CMK (cell line): ENCODE measurements at regions not wholly inside any gene's neighbourhood (a gene's known extent, or its start where the extent isn't known, plus 50 kb on each side); places are given as distances from the start of the nearest gene placed in this dataset.

Experiments
- DNase-seq: peaks from one replicate; pipeline ENCODE4 v3.0.0-alpha.2; 2010; ENCODE audit warnings: low read depth

DNA sequence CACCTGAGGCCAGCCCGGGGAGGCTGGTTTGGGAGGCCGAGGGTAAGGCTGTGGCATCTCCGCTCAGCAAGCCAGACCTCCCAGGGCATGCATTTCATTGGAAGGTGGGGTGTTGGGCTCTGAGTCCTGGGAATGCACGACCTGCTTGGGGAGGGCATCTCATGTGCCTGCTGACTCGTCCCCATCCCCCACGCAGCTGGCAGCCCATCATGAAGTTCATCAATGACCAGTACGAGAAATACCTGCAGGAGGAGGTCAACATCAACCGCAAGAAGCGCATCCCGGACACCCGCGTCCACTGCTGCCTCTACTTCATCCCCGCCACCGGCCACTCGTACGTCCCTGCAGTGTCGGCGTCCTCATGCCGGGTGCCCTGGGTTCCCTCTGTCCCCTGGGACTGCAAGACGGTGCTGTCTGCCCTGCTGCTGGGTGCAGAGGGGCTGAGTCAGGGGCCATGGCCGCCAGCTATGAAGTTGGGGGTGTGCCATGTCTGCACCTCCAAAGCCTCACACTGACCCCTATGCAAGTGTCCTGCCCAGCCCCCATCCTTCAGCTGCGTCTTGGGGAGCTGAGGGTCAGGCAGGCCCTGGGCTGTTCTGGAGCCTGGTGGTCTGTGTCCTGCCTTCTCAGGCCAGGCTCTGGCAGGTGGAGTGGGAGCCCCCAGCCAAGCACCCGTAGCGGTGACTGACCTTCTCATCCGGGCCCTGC lies 347.9 kb downstream of the SEC14L1 start:
- no peak for DNase-seq

DNA sequence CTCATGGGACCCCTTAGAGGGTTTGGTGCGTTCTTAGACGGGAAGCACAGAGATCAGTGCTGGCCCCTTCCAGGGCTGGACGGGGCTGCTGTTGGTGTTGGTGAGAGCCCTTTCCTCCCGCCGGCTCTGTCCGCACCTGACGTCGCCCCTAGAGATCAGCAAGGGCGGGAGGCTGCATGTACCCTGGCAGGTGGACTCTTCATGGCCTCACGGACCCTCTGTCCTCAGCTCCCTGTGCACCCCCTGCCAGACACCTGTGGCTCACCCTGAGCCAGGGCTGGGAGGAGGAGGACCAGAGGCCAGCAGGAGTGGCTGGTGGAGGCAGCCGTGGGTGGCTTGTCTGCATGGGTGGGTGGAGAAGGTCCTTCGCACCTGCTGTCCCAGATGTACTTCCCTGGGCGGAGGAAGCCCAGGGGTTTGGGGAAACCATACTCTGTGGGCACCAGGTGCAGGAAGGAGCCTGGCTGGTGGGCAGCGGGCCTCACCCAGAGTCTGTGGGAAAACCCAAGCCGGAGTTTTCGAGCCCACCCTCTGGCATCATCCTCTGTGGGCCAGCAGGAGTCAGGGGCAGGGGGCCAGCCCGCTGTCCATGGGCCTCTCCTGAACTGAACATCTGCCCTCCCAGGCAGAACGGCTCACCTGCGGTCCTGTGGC lies 348.6 kb downstream of the SEC14L1 start:
- no peak for DNase-seq

GRCh38 chr17:77489893-77490255 lies 349.1 kb downstream of the SEC14L1 start:
- no peak for DNase-seq

DNA sequence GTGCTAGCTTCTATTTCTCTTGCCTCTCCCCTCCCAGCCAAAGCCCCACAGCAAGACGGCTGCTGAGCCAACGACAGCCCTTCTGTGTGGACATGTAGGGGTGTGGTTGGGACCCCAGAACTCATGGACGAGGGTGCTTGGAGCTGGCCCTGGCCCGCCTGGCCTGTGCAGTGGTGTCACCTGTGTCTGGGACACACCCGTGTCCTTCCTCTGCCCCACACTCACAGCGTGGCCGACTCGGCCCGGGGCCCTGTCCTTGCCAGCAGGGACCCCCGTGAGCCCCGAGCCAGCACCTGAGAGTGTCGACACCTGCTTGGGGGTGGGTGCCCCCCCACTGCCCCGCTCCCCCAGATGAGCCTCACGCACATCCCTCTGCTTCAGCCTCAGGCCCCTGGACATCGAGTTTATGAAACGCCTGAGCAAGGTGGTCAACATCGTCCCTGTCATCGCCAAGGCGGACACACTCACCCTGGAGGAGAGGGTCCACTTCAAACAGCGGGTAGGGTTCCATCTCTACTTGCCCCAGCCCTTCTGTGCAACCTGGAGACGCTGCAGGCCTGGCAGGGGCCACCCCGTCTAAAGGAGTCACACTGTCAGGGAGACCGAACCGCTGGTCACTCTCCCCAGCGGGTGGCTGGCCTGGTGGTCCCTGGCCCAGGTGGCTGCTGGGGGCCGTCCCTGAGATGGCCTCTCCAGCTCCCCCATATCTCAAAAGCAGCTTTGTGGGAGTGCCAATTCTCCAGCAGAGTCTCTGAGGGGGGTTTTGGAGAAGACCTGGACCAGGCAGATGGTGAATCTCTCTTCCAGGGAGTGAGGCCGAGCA lies 349.8 kb downstream of the SEC14L1 start:
- no peak for DNase-seq

- DNase-seq: no peak
Measured at GRCh38 chr17:77491921-77492445, 351.2 kb downstream of the SEC14L1 start.

GRCh38 chr17:77492446-77493237 lies 351.9 kb downstream of the SEC14L1 start:
- DNase-seq: no peak

GRCh38 chr17:77493238-77493820 lies 352.6 kb downstream of the SEC14L1 start:
- no peak for DNase-seq

GRCh38 chr17:77493901-77494663 lies 353.3 kb downstream of the SEC14L1 start:
- DNase-seq: no peak

DNA sequence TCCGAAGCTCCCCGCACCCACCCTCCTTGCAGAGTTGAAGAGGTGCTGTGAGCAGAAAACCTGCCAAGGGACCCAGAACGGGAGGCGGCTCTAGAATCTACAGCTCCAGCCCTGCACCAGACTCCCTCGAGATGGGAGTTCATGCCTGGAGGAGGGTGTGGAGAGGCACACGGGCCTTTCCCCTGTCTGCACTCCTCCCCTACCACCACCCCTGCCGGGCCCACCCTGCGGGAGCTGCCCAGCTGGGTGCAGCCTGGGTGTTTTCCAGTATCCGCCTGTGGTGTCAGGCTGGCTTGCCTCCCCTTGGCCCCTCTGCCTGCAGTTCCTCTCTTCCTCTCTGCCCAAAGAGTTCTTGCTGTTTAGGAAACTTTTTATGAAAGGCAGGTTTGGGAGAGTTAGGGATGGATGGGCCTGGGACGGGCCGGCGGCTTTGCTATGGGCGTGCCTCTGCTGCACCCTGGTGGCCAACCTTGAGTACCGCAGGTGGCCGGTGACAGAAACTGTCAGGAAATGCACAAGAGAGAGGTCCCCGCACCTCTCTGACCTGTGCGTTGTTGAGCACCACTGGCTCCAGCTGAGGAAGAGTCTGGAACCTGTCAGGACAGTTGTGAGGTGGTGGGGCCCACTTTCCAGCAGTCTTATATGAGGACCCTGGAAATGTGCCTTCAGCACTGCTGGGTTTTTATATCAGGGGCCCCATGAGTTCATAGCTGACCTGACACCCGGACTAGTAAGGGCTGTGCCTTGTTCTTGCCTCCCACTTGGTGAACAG lies 354.1 kb downstream of the SEC14L1 start:
- DNase-seq: no peak

DNA sequence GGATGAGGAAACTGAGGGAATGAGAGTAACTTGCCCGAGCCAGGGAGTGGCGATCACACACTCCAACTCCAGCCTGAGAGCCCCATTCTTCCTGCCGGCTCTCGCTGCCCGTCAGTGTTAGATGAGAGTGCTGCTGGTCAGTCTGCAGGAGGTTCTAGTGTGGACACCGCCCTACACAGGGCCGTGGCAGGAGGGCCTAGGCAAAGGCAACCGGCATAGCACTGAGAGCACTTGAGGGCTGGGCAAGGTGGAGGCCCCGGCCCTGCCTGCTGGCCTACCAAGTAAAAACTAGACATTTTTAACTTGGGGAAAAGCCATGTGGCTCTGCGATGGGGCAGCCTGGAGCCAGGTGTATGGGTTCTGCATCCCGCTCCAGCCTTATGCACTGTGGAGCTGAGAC lies 354.8 kb downstream of the SEC14L1 start:
- no peak for DNase-seq

DNA sequence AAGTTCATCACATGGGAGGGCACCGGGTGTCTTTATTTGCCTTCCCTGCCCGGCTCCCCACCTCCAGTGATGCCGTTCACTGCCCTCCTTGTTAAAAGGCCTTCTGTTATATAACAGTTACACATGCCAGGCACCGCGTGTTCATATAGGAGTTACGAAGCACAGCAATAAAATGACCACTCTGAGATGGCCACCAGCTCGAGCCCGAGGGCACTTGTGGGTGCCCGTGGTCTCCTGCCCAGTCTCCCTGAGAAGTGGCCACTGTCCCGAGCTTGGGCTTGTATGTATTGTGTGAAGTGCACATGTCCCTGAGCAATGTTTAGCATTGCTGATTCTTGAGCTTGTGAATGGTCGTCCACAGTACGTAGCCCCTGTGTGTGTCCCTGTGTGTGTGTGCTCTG lies 355.6 kb downstream of the SEC14L1 start:
- no peak for DNase-seq

DNA sequence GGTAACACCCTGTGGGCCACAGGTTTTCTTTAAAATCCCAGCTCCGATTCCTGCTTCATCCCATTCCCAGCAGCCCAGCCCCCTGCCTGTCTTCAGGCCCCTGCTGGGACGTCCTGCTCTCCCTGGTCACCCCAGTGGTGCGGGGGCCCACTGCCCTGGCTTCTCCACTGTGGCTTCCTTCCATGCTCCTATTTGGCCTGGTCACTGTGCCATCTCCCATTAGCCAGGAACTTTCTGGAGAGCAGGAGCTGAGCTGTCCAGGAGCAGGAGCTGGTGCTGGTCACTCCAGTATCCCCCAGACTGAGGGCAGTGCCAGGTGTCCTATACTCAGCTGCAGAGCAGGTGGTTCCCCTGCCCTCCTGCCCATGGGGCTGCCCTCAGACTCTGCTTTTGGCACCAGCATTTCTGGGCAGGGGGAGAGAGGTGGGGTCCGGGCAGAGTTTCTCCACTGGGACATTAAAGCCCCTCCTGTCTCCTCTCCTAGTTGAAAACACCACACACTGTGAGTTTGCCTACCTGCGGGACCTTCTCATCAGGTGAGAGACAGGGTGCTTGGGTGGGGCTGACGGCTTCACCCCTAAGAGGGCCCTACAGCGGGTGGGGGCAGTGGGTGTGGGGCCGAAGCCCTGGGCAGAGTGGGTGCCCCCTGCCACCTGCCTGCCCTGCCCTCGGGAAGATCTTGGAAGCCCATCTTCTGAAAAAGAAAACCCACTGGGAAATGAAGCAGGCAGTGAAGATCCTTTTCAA lies 356.2 kb downstream of the SEC14L1 start:
- DNase-seq: no peak

GRCh38 chr17:77497578-77497934 lies 356.8 kb downstream of the SEC14L1 start:
- no peak for DNase-seq

- no peak for DNase-seq
Measured at GRCh38 chr17:77498091-77498741, 357.4 kb downstream of the SEC14L1 start.

GRCh38 chr17:77498791-77499698 lies 358.3 kb downstream of the SEC14L1 start:
- DNase-seq: no peak

- DNase-seq: no peak
Measured at GRCh38 chr17:77499699-77500435, 359.1 kb downstream of the SEC14L1 start.

DNA sequence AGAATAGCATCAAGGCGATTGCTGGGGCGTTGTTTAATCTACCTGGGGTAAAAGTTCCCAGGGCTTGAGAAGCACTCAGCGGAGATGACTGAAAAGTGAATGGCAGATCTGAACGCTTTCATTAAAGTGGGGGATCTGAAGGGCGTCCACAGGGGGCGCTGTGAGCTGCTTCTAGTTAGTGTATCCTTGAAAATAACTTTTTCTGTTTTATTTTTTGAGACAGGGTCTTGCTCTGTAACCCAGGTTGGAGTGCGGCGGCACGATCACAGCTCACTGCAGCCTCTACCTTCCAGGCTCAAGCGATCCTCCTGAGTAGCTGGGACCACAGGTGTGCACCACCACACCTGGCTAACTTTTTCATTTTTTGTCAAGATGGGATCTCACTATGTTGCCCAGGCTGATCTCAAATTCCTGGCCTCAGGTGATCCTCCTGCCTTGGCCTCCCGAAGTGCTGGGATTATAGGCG lies 360.4 kb downstream of the SEC14L1 start:
- no peak for DNase-seq
